Sigmoid colon (tissue), 6 donors: ENCODE measurements at regions not wholly inside any gene's neighbourhood (a gene's known extent, or its start where the extent isn't known, plus 50 kb on each side); places are given as distances from the start of the nearest gene placed in this dataset.

Source experiments
- DNase-seq: peaks from one replicate; pipeline ENCODE4 v3.0.0-alpha.2; 2019
- H3K27ac ChIP-seq, 4 donors: fragments of 200-600 bp; sonication (generic); one replicate each; pipeline ENCODE4 v1.5.1; 2016 to 2019; ENCODE audit warnings: mild to moderate bottlenecking in 1 of 4
- H3K27me3 ChIP-seq, 3 donors: fragments of 200-600 bp; sonication (generic); one replicate each; pipeline ENCODE4 v1.5.1; 2019; ENCODE audit warnings: mild to moderate bottlenecking in 1 of 3
- H3K36me3 ChIP-seq, 4 donors: fragments of 200-600 bp; sonication (generic); one replicate each; pipeline ENCODE4 v1.5.1; 2016 to 2019
- H3K4me1 ChIP-seq, 4 donors: fragments of 200-600 bp; sonication (generic); one replicate each; pipeline ENCODE4 v1.5.1; 2017 to 2019
- H3K4me3 ChIP-seq, 4 donors: fragments of 200-600 bp; sonication (generic); one replicate each; pipeline ENCODE4 v1.5.1; 2017 to 2019; ENCODE audit warnings: mild to moderate bottlenecking in 2 of 4, moderate library complexity in 1 of 4
- H3K9me3 ChIP-seq, 4 donors: fragments of 200-600 bp in 3 of 4; sonication (generic) in 3 of 4; one replicate each; pipeline versions ENCODE4 v1.5.1 to v1.6.1; 2013 to 2019
- EP300 ChIP-seq, 4 donors: sonication (generic); formaldehyde crosslinking; IDR thresholded peaks; one replicate each; pipeline ENCODE4 v1.6.1; 2017; ENCODE audit warnings: antibody characterized with exemption in 4 of 4
- POLR2A ChIP-seq, 2 donors: fragments of 450-650 bp; IDR thresholded peaks; one replicate each; pipeline ENCODE4 v1.6.1; 2016; ENCODE audit warnings: antibody characterized with exemption in 2 of 2, mild to moderate bottlenecking in 2 of 2, moderate library complexity in 2 of 2
- POLR2AphosphoS5 ChIP-seq, 4 donors: sonication (generic); formaldehyde crosslinking; IDR thresholded peaks; one replicate each; pipeline ENCODE4 v1.6.1; 2017; ENCODE audit warnings: antibody characterized with exemption in 4 of 4
- WGBS, 2 donors: extraction: QIAGEN DNeasy Blood & Tissue Kit; methylation state at CpG; one replicate each; pipeline ENCODE4 v1.1.7; 2013; 5-methylcytosine and 5-hydroxymethylcytosine counted together
- intact Hi-C: fragments of 100-400 bp; cut with DNase I; formaldehyde crosslinking; loops from one replicate; pipeline ENCODE4 v1.15.1; 2023
- TF ChIP-seq, protein P1 (sequence below), 4 experiments: fragments of 450-650 bp in 3 of 4; fragments of 200-600 bp in 1 of 4; IDR thresholded peaks; one replicate each; pipeline ENCODE4 v1.5.1; 2016 to 2019; ENCODE audit warnings: antibody characterized with exemption in 4 of 4, mild to moderate bottlenecking in 3 of 4, moderate library complexity in 2 of 4
- donor health status: healthy with polysubstance abuse.
- donor health status: healthy.

GRCh38 chr2:120869730-120870466, 134.2 kb downstream of the GLI2 start:
- TF ChIP-seq POLR2A (IDR thresholded peaks at IDR 0.05) (no peak), EP300 (IDR thresholded peaks at IDR 0.05) (no peak), POLR2AphosphoS5 (IDR thresholded peaks at IDR 0.05) (no peak)
- TF ChIP-seq, protein P1, sequence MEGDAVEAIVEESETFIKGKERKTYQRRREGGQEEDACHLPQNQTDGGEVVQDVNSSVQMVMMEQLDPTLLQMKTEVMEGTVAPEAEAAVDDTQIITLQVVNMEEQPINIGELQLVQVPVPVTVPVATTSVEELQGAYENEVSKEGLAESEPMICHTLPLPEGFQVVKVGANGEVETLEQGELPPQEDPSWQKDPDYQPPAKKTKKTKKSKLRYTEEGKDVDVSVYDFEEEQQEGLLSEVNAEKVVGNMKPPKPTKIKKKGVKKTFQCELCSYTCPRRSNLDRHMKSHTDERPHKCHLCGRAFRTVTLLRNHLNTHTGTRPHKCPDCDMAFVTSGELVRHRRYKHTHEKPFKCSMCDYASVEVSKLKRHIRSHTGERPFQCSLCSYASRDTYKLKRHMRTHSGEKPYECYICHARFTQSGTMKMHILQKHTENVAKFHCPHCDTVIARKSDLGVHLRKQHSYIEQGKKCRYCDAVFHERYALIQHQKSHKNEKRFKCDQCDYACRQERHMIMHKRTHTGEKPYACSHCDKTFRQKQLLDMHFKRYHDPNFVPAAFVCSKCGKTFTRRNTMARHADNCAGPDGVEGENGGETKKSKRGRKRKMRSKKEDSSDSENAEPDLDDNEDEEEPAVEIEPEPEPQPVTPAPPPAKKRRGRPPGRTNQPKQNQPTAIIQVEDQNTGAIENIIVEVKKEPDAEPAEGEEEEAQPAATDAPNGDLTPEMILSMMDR (IDR thresholded peaks at IDR 0.05): no peak
- H3K4me1 ChIP-seq: peaks cover 0 to 43% (median 38%) of the 10 kb centered on the region in 4 donors
- WGBS, 2 donors: 31 to 62% methylated on average over 5 of the region's 5 CpGs
- H3K27me3 ChIP-seq: no peaks in the 10 kb centered on the region
- H3K4me3 ChIP-seq: no peak overlapping the region
- no peaks in the 10 kb centered on the region for H3K36me3 ChIP-seq
- peak; percentile 45 for DNase-seq
- intact Hi-C loops: loop anchor here (5.0 kb wide), 4 partner anchors 43 to 207 kb away; partner anchors contain the start of gene GLI2
- no peaks in the 10 kb centered on the region for H3K9me3 ChIP-seq
- H3K27ac ChIP-seq: no peak overlapping the region

GRCh38 chr2:120870467-120870788, 134.8 kb downstream of the GLI2 start:
- Histone ChIP-seq H3K27me3 (no peaks in the 10 kb centered on the region), H3K4me3 (no peak overlapping the region), H3K9me3 (no peaks in the 10 kb centered on the region), H3K36me3 (no peaks in the 10 kb centered on the region), H3K4me1 (peaks cover 0 to 43% (median 38%) of the 10 kb centered on the region in 4 donors), H3K27ac (no peak overlapping the region)
- intact Hi-C loops: no loop called here
- no peak for TF ChIP-seq POLR2AphosphoS5 (IDR thresholded peaks at IDR 0.05)
- TF ChIP-seq, protein P1 (IDR thresholded peaks at IDR 0.05): no peak
- TF ChIP-seq POLR2A (IDR thresholded peaks at IDR 0.05): no peak
- no peak for TF ChIP-seq EP300 (IDR thresholded peaks at IDR 0.05)
- 94% methylated on average over 9 of the region's 9 CpGs for WGBS, 2 donors
- peak; percentile 51 for DNase-seq

- intact Hi-C loops: no loop called here
- peaks cover 0 to 47% (median 36%) of the 10 kb centered on the region in 4 donors for H3K4me1 ChIP-seq
- WGBS, 2 donors: 20 to 78% methylated on average over 10 of the region's 10 CpGs
- H3K4me3 ChIP-seq: no peak overlapping the region
- H3K36me3 ChIP-seq: no peaks in the 10 kb centered on the region
- H3K9me3 ChIP-seq: no peaks in the 10 kb centered on the region
- no peak overlapping the region for H3K27ac ChIP-seq
- no peaks in the 10 kb centered on the region for H3K27me3 ChIP-seq
- no peak for TF ChIP-seq POLR2A (IDR thresholded peaks at IDR 0.05)
- TF ChIP-seq, protein P1 (IDR thresholded peaks at IDR 0.05): no peak
- TF ChIP-seq POLR2AphosphoS5 (IDR thresholded peaks at IDR 0.05): no peak
- TF ChIP-seq EP300 (IDR thresholded peaks at IDR 0.05): no peak
- no peak for DNase-seq
Observed at GRCh38 chr2:120871016-120871635, 135.5 kb downstream of the GLI2 start.

GRCh38 chr2:120871881-120872620, 136.4 kb downstream of the GLI2 start:
- peaks cover 0 to 39% (median 27%) of the 10 kb centered on the region in 4 donors for H3K4me1 ChIP-seq
- H3K9me3 ChIP-seq: no peaks in the 10 kb centered on the region
- no peaks in the 10 kb centered on the region for H3K36me3 ChIP-seq
- intact Hi-C loops: no loop called here
- no peaks in the 10 kb centered on the region for H3K27me3 ChIP-seq
- DNase-seq: peak; percentile 50
- 82 to 84% methylated on average over 7 of the region's 7 CpGs for WGBS, 2 donors
- TF ChIP-seq, protein P1 (IDR thresholded peaks at IDR 0.05): no peak
- TF ChIP-seq EP300 (IDR thresholded peaks at IDR 0.05) (no peak), POLR2AphosphoS5 (IDR thresholded peaks at IDR 0.05) (no peak)
- H3K4me3 ChIP-seq: no peak overlapping the region
- H3K27ac ChIP-seq: no peak overlapping the region
